Right lobe of liver (tissue), 4 donors: ENCODE measurements at regions not wholly inside any gene's neighbourhood (a gene's known extent, or its start where the extent isn't known, plus 50 kb on each side); places are given as distances from the start of the nearest gene placed in this dataset.

Experiments used
- CTCF ChIP-seq, 4 donors: fragments of 200-600 bp in 3 of 4; fragments of 450-650 bp in 1 of 4; IDR thresholded peaks; one replicate each; pipeline versions ENCODE4 v1.5.1 to v1.8.0; 2016 to 2022; ENCODE audit warnings: antibody characterized with exemption in 4 of 4, mild to moderate bottlenecking in 2 of 4
- POLR2A ChIP-seq: fragments of 450-650 bp; IDR thresholded peaks from one replicate; pipeline ENCODE4 v1.6.1; 2017; ENCODE audit warnings: antibody characterized with exemption, mild to moderate bottlenecking
- donor health status: DM: no; HTN: no; CAD: no.
- donor health status: DM: no; HTN: no; CAD: no.
- donor health status: DM: no; HTN: yes; CAD: no.

GRCh38 chr15:29542994-29543393, 273.4 kb upstream of the NSMCE3 start:
- TF ChIP-seq CTCF (IDR thresholded peaks at IDR 0.05) (no peak), POLR2A (no peak)
